GM18505 (cell line): ENCODE measurements at regions not wholly inside any gene's neighbourhood (a gene's known extent, or its start where the extent isn't known, plus 50 kb on each side); places are given as distances from the start of the nearest gene placed in this dataset.

Experiments used
- ATAC-seq: cut with Tn5 transposase; IDR thresholded peaks from one replicate; pipeline ENCODE4 v1.9.1; 2021; ENCODE audit not compliant: unreplicated experiment
- POLR2A ChIP-seq: IDR thresholded peaks from 4 replicates; pipeline ENCODE4 v1.6.1; 2011; ENCODE audit warnings: borderline replicate concordance; ENCODE audit not compliant: insufficient read depth, insufficient read length; ENCODE audit errors: extremely low read depth

GRCh38 chr9:87067426-87067825 lies 120.1 kb upstream of the GAS1 start:
- TF ChIP-seq POLR2A = no peak

GRCh38 chr9:87068177-87068840 lies 121.0 kb upstream of the GAS1 start:
- no peak for ATAC-seq
- no peak for TF ChIP-seq POLR2A

More at GRCh38 chr9:87067426-87067825, 120.1 kb upstream of the GAS1 start:
- no peak for ATAC-seq

- ATAC-seq = no peak
- no peak for TF ChIP-seq POLR2A
Observed at GRCh38 chr9:87069690-87070089, 122.4 kb upstream of the GAS1 start.

- no peak for TF ChIP-seq POLR2A
- no peak for ATAC-seq
Observed at GRCh38 chr9:87070336-87070735, 123.0 kb upstream of the GAS1 start.

- no peak for TF ChIP-seq POLR2A
- no peak for ATAC-seq
Observed at GRCh38 chr9:87071473-87071872, 124.2 kb upstream of the GAS1 start.

GRCh38 chr9:87073692-87074091 lies 126.4 kb upstream of the GAS1 start:
- TF ChIP-seq POLR2A = no peak
- no peak for ATAC-seq

- no peak for ATAC-seq
- TF ChIP-seq POLR2A = no peak
Observed at GRCh38 chr9:87075537-87075936, 128.2 kb upstream of the GAS1 start.

- no peak for TF ChIP-seq POLR2A
- no peak for ATAC-seq
Observed at GRCh38 chr9:87076825-87077224, 129.5 kb upstream of the GAS1 start.

GRCh38 chr9:87077986-87078385 lies 130.7 kb upstream of the GAS1 start:
- no peak for TF ChIP-seq POLR2A
- no peak for ATAC-seq

- no peak for ATAC-seq
- no peak for TF ChIP-seq POLR2A
Observed at GRCh38 chr9:87080512-87081264, 133.4 kb upstream of the GAS1 start.

- no peak for ATAC-seq
- TF ChIP-seq POLR2A = no peak
Observed at GRCh38 chr9:87081503-87081902, 134.2 kb upstream of the GAS1 start.

GRCh38 chr9:87083986-87084385 lies 136.7 kb upstream of the GAS1 start:
- ATAC-seq = no peak

GRCh38 chr9:87084407-87084806 lies 137.1 kb upstream of the GAS1 start:
- no peak for TF ChIP-seq POLR2A

More at GRCh38 chr9:87083986-87084385, 136.7 kb upstream of the GAS1 start:
- no peak for TF ChIP-seq POLR2A

GRCh38 chr9:87085073-87085472 lies 137.8 kb upstream of the GAS1 start:
- ATAC-seq = no peak
- TF ChIP-seq POLR2A = no peak

More at GRCh38 chr9:87084407-87084806, 137.1 kb upstream of the GAS1 start:
- no peak for ATAC-seq
